OCI-LY7 (cell line): ENCODE measurements at regions not wholly inside any gene's neighbourhood (a gene's known extent, or its start where the extent isn't known, plus 50 kb on each side); places are given as distances from the start of the nearest gene placed in this dataset.

ENCODE experiments used
- BruUV-seq: library from RNA; stranded (reverse); fragments of 400-500 nt; replicated peaks from 2 replicates; lab custom pipeline; 2021; lab: Mats Ljungman, UMichigan
- CTCF ChIA-PET: fragments of 300-600 bp; sonication (Branson Sonifier 250); formaldehyde crosslinking; loops from one replicate; lab custom pipeline; 2022; ENCODE audit warnings: antibody characterized with exemption; ENCODE audit not compliant: unreplicated experiment; lab: Charles Lee
- POLR2A ChIA-PET: fragments of 300-600 bp; sonication (Branson Sonifier 250); formaldehyde crosslinking; loops from one replicate; lab custom pipeline; 2022; ENCODE audit warnings: antibody characterized with exemption; lab: Charles Lee
- DNase-seq: peaks from one replicate; pipeline ENCODE4 v3.0.0-alpha.2; 2015; ENCODE audit warnings: low spot score
- H2AFZ ChIP-seq: fragments of 200-600 bp; sonication (generic), shearing (Covaris generic); 2 replicates; pipeline ENCODE4 v1.6.1; 2014; ENCODE audit warnings: mild to moderate bottlenecking, antibody characterized with exemption, low read length, moderate library complexity
- H3K27ac ChIP-seq: fragments of 200-600 bp; sonication (generic); 2 replicates; pipeline ENCODE4 v1.5.1; 2014; ENCODE audit warnings: mixed run types, low read depth, mild to moderate bottlenecking, moderate library complexity, low read length, inconsistent platforms; ENCODE audit not compliant: poor library complexity, severe bottlenecking
- H3K36me3 ChIP-seq: fragments of 200-600 bp; sonication (generic); 2 replicates; pipeline ENCODE4 v1.6.1; 2014; ENCODE audit warnings: mild to moderate bottlenecking, antibody characterized with exemption, low read length, moderate library complexity, mixed read lengths; ENCODE audit not compliant: insufficient read depth
- H3K4me1 ChIP-seq: fragments of 200-600 bp; sonication (generic); 2 replicates; pipeline ENCODE4 v1.5.1; 2014; ENCODE audit warnings: mild to moderate bottlenecking, low read length; ENCODE audit not compliant: insufficient read depth, poor library complexity, severe bottlenecking
- H3K4me2 ChIP-seq: fragments of 200-600 bp; sonication (generic); 2 replicates; pipeline ENCODE4 v1.6.1; 2014; ENCODE audit warnings: mild to moderate bottlenecking, low read length
- H3K4me3 ChIP-seq: fragments of 200-600 bp; sonication (generic); 2 replicates; pipeline ENCODE4 v1.5.1; 2014; ENCODE audit warnings: mild to moderate bottlenecking, low read depth, low read length; ENCODE audit not compliant: poor library complexity, severe bottlenecking
- H3K79me2 ChIP-seq: fragments of 200-600 bp; sonication (generic); 2 replicates; pipeline ENCODE4 v1.6.1; 2016; ENCODE audit warnings: low read depth, mild to moderate bottlenecking, low read length, moderate library complexity, mixed read lengths; ENCODE audit not compliant: insufficient read depth
- H3K9me2 ChIP-seq: fragments of 200-600 bp; sonication (generic); 2 replicates; pipeline ENCODE4 v1.6.1; 2016; ENCODE audit warnings: mild to moderate bottlenecking, low read length, mixed read lengths; ENCODE audit not compliant: insufficient read depth
- H3K9me3 ChIP-seq: fragments of 200-600 bp; sonication (generic); 2 replicates; pipeline ENCODE4 v1.6.1; 2014; ENCODE audit warnings: mild to moderate bottlenecking, mixed run types, low read length, mixed read lengths
- H4K20me1 ChIP-seq: fragments of 200-600 bp; sonication (generic); 2 replicates; pipeline ENCODE4 v1.6.1; 2014; ENCODE audit warnings: mild to moderate bottlenecking, antibody characterized with exemption, low read length, moderate library complexity, mixed read lengths; ENCODE audit not compliant: insufficient read depth
- EZH2phosphoT487 ChIP-seq: fragments of 200-600 bp; sonication (generic); IDR thresholded peaks from 2 replicates; pipeline ENCODE4 v1.6.1; 2018; ENCODE audit warnings: low read depth, borderline replicate concordance, mild to moderate bottlenecking, mixed run types, antibody characterized with exemption, low read length, moderate library complexity, mixed read lengths
- intact Hi-C: fragments of 100-400 bp; cut with micrococcal nuclease; formaldehyde crosslinking; loops from one replicate; pipeline ENCODE4 v1.10.0; 2022; ENCODE audit not compliant: unreplicated experiment
- TF ChIP-seq, protein P1 (sequence below): fragments of 200-600 bp; sonication (generic); conservative IDR thresholded peaks from 2 replicates; pipeline ENCODE4 v1.5.1; 2014; ENCODE audit warnings: mild to moderate bottlenecking, antibody characterized with exemption, low read length, moderate library complexity, mixed read lengths

DNA sequence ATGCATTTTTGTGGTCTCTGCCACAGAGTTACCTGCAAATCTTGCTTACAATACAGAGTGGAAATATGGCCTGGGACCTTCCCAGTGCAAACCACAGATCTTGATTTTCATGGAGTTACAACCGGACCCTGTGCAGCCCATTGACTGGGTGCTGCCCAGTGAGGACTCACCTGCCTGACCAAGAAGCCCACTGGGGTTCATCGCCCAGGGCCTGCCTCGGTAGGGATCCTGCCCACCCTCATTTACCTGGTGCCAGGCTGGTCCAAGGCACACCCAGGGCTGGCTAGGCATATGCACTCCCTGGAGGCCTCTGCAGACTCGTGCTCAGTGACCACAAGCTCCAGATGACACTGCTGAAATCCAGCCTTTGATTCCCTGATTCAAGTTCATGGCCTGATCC, 572.7 kb downstream of the NPHP4 start:
- no peak overlapping the region for H3K4me2 ChIP-seq
- no peaks in the 10 kb centered on the region for H3K4me1 ChIP-seq
- no peaks in the 10 kb centered on the region for H3K79me2 ChIP-seq
- no peak overlapping the region for H2AFZ ChIP-seq
- intact Hi-C loops, result no loop called here
- no peaks in the 10 kb centered on the region for H3K9me3 ChIP-seq
- no peaks in the 10 kb centered on the region for H4K20me1 ChIP-seq
- no peaks in the 10 kb centered on the region for H3K9me2 ChIP-seq
- CTCF ChIA-PET, result no interaction called here
- H3K4me3 ChIP-seq, result no peak overlapping the region
- H3K27ac ChIP-seq, result no peak overlapping the region
- POLR2A ChIA-PET, result no interaction called here
- DNase-seq, result no peak
- no peaks in the 10 kb centered on the region for H3K36me3 ChIP-seq
- no peak for TF ChIP-seq EZH2phosphoT487
- TF ChIP-seq, protein P1, sequence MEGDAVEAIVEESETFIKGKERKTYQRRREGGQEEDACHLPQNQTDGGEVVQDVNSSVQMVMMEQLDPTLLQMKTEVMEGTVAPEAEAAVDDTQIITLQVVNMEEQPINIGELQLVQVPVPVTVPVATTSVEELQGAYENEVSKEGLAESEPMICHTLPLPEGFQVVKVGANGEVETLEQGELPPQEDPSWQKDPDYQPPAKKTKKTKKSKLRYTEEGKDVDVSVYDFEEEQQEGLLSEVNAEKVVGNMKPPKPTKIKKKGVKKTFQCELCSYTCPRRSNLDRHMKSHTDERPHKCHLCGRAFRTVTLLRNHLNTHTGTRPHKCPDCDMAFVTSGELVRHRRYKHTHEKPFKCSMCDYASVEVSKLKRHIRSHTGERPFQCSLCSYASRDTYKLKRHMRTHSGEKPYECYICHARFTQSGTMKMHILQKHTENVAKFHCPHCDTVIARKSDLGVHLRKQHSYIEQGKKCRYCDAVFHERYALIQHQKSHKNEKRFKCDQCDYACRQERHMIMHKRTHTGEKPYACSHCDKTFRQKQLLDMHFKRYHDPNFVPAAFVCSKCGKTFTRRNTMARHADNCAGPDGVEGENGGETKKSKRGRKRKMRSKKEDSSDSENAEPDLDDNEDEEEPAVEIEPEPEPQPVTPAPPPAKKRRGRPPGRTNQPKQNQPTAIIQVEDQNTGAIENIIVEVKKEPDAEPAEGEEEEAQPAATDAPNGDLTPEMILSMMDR, result no peak
- no TSS peak for BruUV-seq

DNA sequence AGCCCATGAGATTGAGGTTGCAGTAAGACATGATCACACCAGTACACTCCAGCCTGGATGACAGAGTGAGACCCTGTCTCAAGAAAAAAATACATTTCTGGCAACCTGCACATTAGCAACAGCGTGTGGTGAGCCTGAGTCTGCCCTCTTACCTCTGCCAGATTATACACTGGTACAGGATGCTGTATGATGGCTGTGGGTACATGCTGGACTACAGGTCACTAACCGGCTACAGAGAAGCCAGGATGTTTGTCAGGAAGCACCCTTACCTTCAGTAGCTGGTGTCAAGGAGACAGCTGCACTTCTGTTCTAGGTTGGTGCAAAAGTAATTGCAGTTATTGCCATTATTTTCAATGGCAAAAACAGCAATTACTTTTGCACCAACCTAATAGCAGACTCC, 575.7 kb downstream of the NPHP4 start:
- ChIA-PET POLR2A (interaction anchor here (0.6 kb wide), 1 partner anchor 299 kb away, joined by 3 read pairs; no protein-coding TSS in a partner anchor), CTCF (no interaction called here)
- no TSS peak for BruUV-seq
- TF ChIP-seq EZH2phosphoT487, result no peak
- TF ChIP-seq, protein P1, result no peak
- Histone ChIP-seq H3K4me2 (no peak overlapping the region), H3K27ac (no peak overlapping the region), H2AFZ (no peak overlapping the region), H3K9me2 (no peaks in the 10 kb centered on the region), H3K79me2 (no peaks in the 10 kb centered on the region), H3K4me1 (no peaks in the 10 kb centered on the region), H3K9me3 (no peaks in the 10 kb centered on the region), H3K4me3 (no peak overlapping the region), H4K20me1 (no peaks in the 10 kb centered on the region), H3K36me3 (no peaks in the 10 kb centered on the region)
- DNase-seq, result no peak
- intact Hi-C loops, result no loop called here

DNA sequence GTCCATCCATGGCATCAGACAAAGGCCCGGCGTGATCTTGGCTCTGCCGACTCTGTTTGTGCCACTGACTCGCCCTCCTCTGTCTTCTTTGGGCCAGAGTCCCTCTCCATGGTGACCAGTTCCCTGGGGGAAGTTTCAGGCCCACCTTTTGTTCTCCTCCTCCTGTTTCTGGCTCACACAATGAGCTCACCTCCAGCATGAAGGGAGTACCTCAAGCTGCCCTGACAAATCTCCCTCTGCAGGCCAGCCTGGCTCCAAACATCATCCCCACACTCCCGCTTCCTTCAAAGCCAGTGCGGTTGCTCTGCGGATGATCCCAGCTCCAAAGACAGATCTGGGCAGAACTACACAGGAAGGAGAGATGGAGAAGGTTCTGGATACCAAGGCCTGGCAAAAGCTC, 576.6 kb downstream of the NPHP4 start:
- intact Hi-C loops, result no loop called here
- Histone ChIP-seq H2AFZ (no peak overlapping the region), H3K9me2 (no peaks in the 10 kb centered on the region), H3K4me2 (no peak overlapping the region), H4K20me1 (no peaks in the 10 kb centered on the region), H3K4me1 (no peaks in the 10 kb centered on the region), H3K79me2 (no peaks in the 10 kb centered on the region), H3K9me3 (no peaks in the 10 kb centered on the region), H3K27ac (no peak overlapping the region), H3K36me3 (no peaks in the 10 kb centered on the region), H3K4me3 (no peak overlapping the region)
- POLR2A ChIA-PET, result no interaction called here
- TF ChIP-seq, protein P1, result no peak
- TF ChIP-seq EZH2phosphoT487, result no peak
- no peak for DNase-seq
- no TSS peak for BruUV-seq
- CTCF ChIA-PET, result no interaction called here
